Spinal cord (tissue), 9 donors: ENCODE measurements at regions not wholly inside any gene's neighbourhood (a gene's known extent, or its start where the extent isn't known, plus 50 kb on each side); places are given as distances from the start of the nearest gene placed in this dataset.

ENCODE experiments used
- DNase-seq, 6 donors: peaks; one replicate each; pipeline versions ENCODE4 v3.0.0 to v3.0.0-alpha.2; 2013 to 2015; ENCODE audit warnings: low spot score in 6 of 6, low read depth in 4 of 6
- H3K27ac ChIP-seq: one replicate; pipeline ENCODE4 v1.5.1; 2013; ENCODE audit warnings: low read depth, low read length, control low read depth
- H3K27me3 ChIP-seq: one replicate; pipeline ENCODE4 v1.6.1; 2013; ENCODE audit warnings: low read length; ENCODE audit not compliant: control insufficient read depth, insufficient read depth
- H3K36me3 ChIP-seq: one replicate; pipeline ENCODE4 v1.6.1; 2013; ENCODE audit warnings: low read length; ENCODE audit not compliant: control insufficient read depth, insufficient read depth
- H3K4me1 ChIP-seq: one replicate; pipeline ENCODE4 v1.6.1; 2013; ENCODE audit warnings: low read length; ENCODE audit not compliant: control insufficient read depth, insufficient read depth
- H3K4me3 ChIP-seq: one replicate; pipeline ENCODE4 v1.5.1; 2013; ENCODE audit warnings: low read depth, low read length, control low read depth
- H3K9me3 ChIP-seq: one replicate; pipeline ENCODE4 v1.6.1; 2013; ENCODE audit warnings: low read length; ENCODE audit not compliant: control insufficient read depth, insufficient read depth
- WGBS: methylation state at CpG from one replicate; pipeline ENCODE4 v1.1.5; 2013; ENCODE audit warnings: missing lambda C conversion rate; ENCODE audit not compliant: insufficient coverage; 5-methylcytosine and 5-hydroxymethylcytosine counted together
- donor health status: healthy.

DNA sequence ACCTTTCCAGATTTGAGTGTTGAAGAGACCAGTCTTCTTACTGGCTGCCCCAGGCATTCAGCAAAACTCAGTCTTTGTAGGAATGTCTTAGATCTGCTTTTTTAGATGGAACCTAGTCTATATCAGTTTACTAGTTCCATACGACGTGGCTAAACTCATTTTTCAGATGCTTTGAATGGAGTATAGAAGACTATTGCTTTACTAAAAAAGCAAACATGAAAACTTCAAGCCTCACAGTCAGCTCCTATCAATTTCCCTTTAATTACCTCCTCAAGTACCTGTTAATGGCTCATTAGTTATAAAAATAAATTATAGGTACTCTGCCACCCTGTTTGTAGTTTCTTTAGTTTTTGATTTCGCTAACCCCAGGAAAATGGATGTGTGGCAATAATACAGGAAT lies 63.0 kb upstream of the STOX2 start:
- Histone ChIP-seq H3K27ac (no peak overlapping the region), H3K27me3 (no peaks in the 10 kb centered on the region), H3K4me1 (no peaks in the 10 kb centered on the region), H3K4me3 (no peak overlapping the region), H3K36me3 (no peaks in the 10 kb centered on the region), H3K9me3 (peaks cover 2% of the 10 kb centered on the region)
- no peak for DNase-seq
- WGBS, result no CpG with 5 or more reads among the region's 3 CpGs

DNA sequence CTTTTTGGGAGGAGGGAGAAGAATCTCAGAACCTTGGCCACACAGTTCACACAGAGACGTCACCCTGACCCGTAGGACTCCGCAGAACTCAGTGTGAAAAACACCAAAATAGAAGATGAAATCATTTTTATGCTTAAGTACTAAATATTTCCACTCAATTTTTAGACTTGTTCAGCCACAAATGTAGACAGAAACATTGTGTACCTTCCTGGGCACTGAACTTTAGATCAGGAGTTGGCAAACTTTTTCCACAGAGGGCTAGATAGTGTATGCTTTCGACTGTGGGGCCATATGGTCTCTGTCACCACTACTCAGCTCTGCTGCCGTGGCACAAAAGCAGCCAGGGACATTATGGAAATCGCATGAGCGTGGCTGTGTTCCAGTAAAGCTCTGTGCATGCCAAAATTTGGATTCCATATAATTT lies 61.8 kb upstream of the STOX2 start:
- no peak overlapping the region for H3K27ac ChIP-seq
- DNase-seq, result peak in 1 of 6 donors; percentile 90

DNA sequence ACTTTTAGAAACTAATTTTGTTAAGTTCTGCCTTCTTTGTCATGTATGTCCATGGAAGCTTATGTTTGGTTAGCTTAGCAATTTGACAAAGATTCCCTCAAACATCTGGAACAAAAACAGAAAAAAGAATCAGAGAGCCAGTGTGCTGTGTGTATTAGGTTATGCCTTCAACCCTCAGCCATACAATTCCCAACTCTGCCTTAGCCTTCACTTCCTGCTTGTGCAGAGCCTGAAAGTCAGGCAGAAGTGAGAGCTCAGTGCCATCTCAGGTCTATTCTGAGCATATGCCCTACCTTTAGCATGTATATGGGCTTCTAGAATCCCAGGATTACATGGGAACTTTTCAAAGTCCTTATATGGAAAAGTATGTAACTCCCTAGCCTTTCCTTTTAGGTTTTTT lies 58.2 kb upstream of the STOX2 start:
- H3K27me3 ChIP-seq, result no peaks in the 10 kb centered on the region

More for the DNA sequence above, 61.8 kb upstream of the STOX2 start:
- H3K36me3 ChIP-seq, result no peaks in the 10 kb centered on the region
- no peaks in the 10 kb centered on the region for H3K4me1 ChIP-seq
- H3K4me3 ChIP-seq, result no peak overlapping the region
- no peaks in the 10 kb centered on the region for H3K27me3 ChIP-seq
- H3K9me3 ChIP-seq, result peaks cover 2% of the 10 kb centered on the region
- WGBS, result 29% methylated on average over 1 of the region's 7 CpGs

DNA sequence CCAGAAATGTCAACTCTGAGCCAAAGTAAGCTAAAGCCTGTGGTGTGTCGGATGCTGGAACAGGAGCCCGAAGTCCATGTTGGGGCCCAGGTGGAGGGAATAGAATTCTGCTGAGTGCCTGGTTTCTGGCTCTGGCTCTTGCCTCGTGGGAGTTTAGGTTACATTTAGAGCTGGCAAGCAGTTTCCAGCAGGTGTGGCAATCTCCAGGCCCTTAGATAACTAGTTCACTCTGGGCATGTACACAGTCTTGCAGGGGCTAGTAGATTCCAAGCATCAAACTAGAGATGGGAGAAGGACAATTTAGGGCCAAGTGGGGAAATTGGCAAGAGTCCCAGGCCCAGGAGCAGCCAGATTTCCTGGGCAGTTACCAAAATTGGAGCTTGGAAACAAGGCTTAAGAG lies 56.3 kb upstream of the STOX2 start:
- Histone ChIP-seq H3K4me3 (no peak overlapping the region), H3K9me3 (peaks cover 2% of the 10 kb centered on the region), H3K36me3 (no peaks in the 10 kb centered on the region), H3K27me3 (no peaks in the 10 kb centered on the region), H3K4me1 (no peaks in the 10 kb centered on the region), H3K27ac (no peak overlapping the region)
- 67% methylated on average over 3 of the region's 3 CpGs for WGBS
- peak in 1 of 6 donors; percentile 40 for DNase-seq

More for the DNA sequence above, 58.2 kb upstream of the STOX2 start:
- H3K9me3 ChIP-seq, result peaks cover 2% of the 10 kb centered on the region
- no peak for DNase-seq
- H3K36me3 ChIP-seq, result no peaks in the 10 kb centered on the region
- no peak overlapping the region for H3K27ac ChIP-seq
- H3K4me3 ChIP-seq, result no peak overlapping the region
- no peaks in the 10 kb centered on the region for H3K4me1 ChIP-seq

DNA sequence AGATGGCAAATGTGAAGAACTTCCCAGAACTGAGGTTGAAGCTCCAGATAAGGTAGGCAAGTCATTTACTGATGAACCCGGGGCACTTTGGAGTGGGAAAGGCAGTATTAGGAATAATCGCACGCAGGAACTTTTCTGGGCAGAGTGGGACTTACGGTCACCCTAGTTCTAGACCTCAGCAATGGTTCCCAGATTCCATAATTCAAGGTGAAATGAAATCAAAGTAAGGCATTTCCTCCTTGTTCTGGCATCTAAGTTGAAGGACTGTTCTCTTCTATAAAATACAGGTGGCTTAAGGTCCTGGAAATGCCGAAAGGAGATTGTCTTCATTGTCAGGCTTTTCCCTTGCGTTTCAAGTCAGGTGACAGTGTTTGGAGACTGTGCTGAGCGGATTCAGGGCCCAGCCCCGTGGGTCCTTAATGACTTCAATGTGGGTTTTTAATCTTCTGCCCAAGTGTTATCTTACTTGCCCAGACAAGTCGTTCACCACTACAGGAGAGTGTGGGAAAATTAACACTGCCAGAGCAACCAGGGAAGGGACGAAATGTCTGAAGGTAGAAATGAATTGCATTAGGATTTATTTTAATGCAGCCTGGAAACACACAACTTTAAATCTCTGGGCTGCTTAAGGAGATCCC lies 52.1 kb upstream of the STOX2 start:
- no peak for DNase-seq
- H3K27me3 ChIP-seq, result no peaks in the 10 kb centered on the region
- peaks cover 2% of the 10 kb centered on the region for H3K4me1 ChIP-seq
- 91% methylated on average over 6 of the region's 10 CpGs for WGBS
- peaks cover 2% of the 10 kb centered on the region for H3K9me3 ChIP-seq
- H3K27ac ChIP-seq, result no peak overlapping the region
- H3K4me3 ChIP-seq, result no peak overlapping the region
- no peaks in the 10 kb centered on the region for H3K36me3 ChIP-seq

DNA sequence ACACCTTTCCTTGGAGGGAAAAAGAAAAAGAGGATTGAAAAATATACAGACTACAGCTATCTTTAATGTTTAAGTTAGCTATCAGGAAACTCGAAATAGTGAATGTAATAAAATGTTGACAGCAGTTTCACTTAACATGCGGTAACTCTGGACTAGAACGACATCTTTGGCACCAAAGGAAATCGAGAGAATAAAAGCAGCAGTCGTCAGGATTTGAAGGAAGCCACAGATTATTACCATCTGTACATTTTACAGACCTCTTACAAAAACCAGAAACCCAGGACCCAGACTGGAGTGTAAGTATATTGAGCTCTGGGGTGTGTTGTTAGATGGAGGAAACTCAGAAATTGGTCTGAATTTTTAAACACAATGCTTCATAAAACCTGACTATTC lies 51.6 kb upstream of the STOX2 start:
- no peaks in the 10 kb centered on the region for H3K27me3 ChIP-seq
- H3K9me3 ChIP-seq, result peaks cover 2% of the 10 kb centered on the region
- H3K4me1 ChIP-seq, result peaks cover 6% of the 10 kb centered on the region
- no CpG with 5 or more reads among the region's 5 CpGs for WGBS
- H3K27ac ChIP-seq, result no peak overlapping the region
- H3K4me3 ChIP-seq, result no peak overlapping the region
- H3K36me3 ChIP-seq, result no peaks in the 10 kb centered on the region
- no peak for DNase-seq
